22Rv1 (cell line): ENCODE measurements at regions not wholly inside any gene's neighbourhood (a gene's known extent, or its start where the extent isn't known, plus 50 kb on each side); places are given as distances from the start of the nearest gene placed in this dataset.

ENCODE experiments used
- ZFX ChIP-seq: fragments of 450-650 bp; IDR thresholded peaks from 2 replicates; pipeline ENCODE4 v1.6.1; 2017; ENCODE audit warnings: antibody characterized with exemption, borderline replicate concordance
- TF ChIP-seq, protein P1 (sequence below): fragments of 450-650 bp; IDR thresholded peaks from 2 replicates; pipeline ENCODE4 v1.5.1; 2017; ENCODE audit warnings: mild to moderate bottlenecking

DNA sequence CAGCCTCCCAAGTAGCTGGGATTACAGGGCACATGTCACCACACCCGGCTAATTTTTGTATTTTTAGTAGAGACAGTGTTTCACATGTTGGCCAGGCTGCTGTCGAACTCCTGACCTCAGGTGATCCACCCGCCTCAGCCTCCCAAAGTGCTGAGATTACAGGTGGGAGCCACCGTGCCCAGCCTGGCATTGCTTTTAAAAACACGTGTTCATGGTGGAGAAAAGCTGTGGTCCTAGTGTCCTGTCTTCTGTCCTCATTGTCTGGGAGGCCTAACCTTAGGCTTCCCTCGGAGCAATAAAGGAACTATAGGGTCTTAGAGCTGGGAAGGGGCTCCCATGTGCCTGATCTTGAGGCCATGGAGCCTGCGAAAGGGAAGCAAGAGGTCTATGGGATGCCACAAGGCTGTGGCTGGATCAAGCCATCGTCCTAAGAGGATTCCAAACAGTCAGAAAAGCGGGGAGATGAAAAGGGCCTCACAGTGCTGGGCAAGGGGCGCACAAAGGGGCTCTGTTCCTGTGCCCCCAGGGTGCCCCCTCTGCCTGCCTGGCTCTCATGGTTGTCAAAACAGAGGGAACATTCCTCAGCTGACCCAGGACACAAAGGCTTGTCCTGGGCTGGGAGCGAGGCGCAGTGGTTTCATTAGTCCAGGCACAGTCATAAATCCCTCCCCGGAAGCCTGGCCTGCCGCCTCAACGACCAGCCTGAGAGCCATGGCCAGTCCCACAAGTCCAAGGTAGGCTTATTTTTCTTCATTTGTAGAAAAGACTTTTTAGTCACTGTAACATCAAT lies 106.6 kb upstream of the TNS3 start:
- TF ChIP-seq, protein P1, sequence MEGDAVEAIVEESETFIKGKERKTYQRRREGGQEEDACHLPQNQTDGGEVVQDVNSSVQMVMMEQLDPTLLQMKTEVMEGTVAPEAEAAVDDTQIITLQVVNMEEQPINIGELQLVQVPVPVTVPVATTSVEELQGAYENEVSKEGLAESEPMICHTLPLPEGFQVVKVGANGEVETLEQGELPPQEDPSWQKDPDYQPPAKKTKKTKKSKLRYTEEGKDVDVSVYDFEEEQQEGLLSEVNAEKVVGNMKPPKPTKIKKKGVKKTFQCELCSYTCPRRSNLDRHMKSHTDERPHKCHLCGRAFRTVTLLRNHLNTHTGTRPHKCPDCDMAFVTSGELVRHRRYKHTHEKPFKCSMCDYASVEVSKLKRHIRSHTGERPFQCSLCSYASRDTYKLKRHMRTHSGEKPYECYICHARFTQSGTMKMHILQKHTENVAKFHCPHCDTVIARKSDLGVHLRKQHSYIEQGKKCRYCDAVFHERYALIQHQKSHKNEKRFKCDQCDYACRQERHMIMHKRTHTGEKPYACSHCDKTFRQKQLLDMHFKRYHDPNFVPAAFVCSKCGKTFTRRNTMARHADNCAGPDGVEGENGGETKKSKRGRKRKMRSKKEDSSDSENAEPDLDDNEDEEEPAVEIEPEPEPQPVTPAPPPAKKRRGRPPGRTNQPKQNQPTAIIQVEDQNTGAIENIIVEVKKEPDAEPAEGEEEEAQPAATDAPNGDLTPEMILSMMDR, result no peak
- TF ChIP-seq ZFX, result no peak
